Mesenchymal stem cell (in vitro differentiated cells and primary cell): ENCODE measurements at regions not wholly inside any gene's neighbourhood (a gene's known extent, or its start where the extent isn't known, plus 50 kb on each side); places are given as distances from the start of the nearest gene placed in this dataset.

Experiments
- DNase-seq: peaks from one replicate; pipeline ENCODE4 v3.0.0-alpha.2; 2013
- H2AFZ ChIP-seq: one replicate; pipeline ENCODE4 v1.6.1; 2013; ENCODE audit warnings: low read depth, mild to moderate bottlenecking, control low read depth, inconsistent platforms, low read length, moderate library complexity
- H2AK5ac ChIP-seq: 2 replicates; pipeline ENCODE4 v1.6.1; 2013; ENCODE audit warnings: low read length, moderate library complexity, mild to moderate bottlenecking, inconsistent platforms; ENCODE audit not compliant: severe bottlenecking
- H2BK120ac ChIP-seq: one replicate; pipeline ENCODE4 v1.6.1; 2013; ENCODE audit warnings: low read depth, mild to moderate bottlenecking, inconsistent platforms, low read length, moderate library complexity
- H2BK12ac ChIP-seq, 2 experiments: one replicate each; pipeline ENCODE4 v1.6.1; 2013; ENCODE audit warnings: inconsistent platforms in 2 of 2, low read length in 2 of 2, mild to moderate bottlenecking in 2 of 2, moderate library complexity in 2 of 2, control low read depth in 1 of 2
- H2BK15ac ChIP-seq: one replicate; pipeline ENCODE4 v1.6.1; 2013; ENCODE audit warnings: mild to moderate bottlenecking, low read depth, inconsistent platforms; ENCODE audit not compliant: poor library complexity, severe bottlenecking
- H2BK5ac ChIP-seq: 2 replicates; pipeline ENCODE4 v1.6.1; 2013; ENCODE audit warnings: low read depth, mild to moderate bottlenecking, low read length, control low read depth, inconsistent platforms; ENCODE audit not compliant: poor library complexity, severe bottlenecking
- H3K14ac ChIP-seq, 2 experiments: one replicate each; pipeline ENCODE4 v1.6.1; 2013; ENCODE audit warnings: inconsistent platforms in 2 of 2, low read length in 2 of 2, control low read depth in 1 of 2, mild to moderate bottlenecking in 1 of 2, moderate library complexity in 1 of 2
- H3K18ac ChIP-seq, 2 experiments: one replicate each; pipeline ENCODE4 v1.6.1; 2013; ENCODE audit warnings: inconsistent platforms in 2 of 2, low read length in 2 of 2, control low read depth in 1 of 2, low read depth in 1 of 2, mild to moderate bottlenecking in 1 of 2
- H3K23ac ChIP-seq, 2 experiments: one replicate each; pipeline ENCODE4 v1.6.1; 2013; ENCODE audit warnings: inconsistent platforms in 2 of 2, low read length in 2 of 2, mild to moderate bottlenecking in 2 of 2, moderate library complexity in 2 of 2, control low read depth in 1 of 2
- H3K27ac ChIP-seq: 2 replicates; pipeline ENCODE4 v1.5.1; 2013; ENCODE audit warnings: mild to moderate bottlenecking, moderate library complexity, low read length, control low read depth, inconsistent platforms; ENCODE audit not compliant: poor library complexity, severe bottlenecking
- H3K27me3 ChIP-seq, 2 experiments: 2 replicates each; pipeline versions ENCODE4 v1.6.1 to v1.7.0; 2013; ENCODE audit warnings: low read length in 2 of 2, mild to moderate bottlenecking in 2 of 2, moderate library complexity in 2 of 2, control low read depth in 1 of 2, inconsistent platforms in 1 of 2; ENCODE audit not compliant: control insufficient read depth in 1 of 2, insufficient read depth in 1 of 2
- H3K36me3 ChIP-seq, 2 experiments: 2 replicates each; pipeline versions ENCODE4 v1.6.1 to v1.7.0; 2013; ENCODE audit warnings: low read length in 2 of 2, control low read depth in 1 of 2, inconsistent platforms in 1 of 2, low read depth in 1 of 2, mild to moderate bottlenecking in 1 of 2; ENCODE audit not compliant: insufficient read depth in 2 of 2, control insufficient read depth in 1 of 2
- H3K4ac ChIP-seq, 2 experiments: one replicate each; pipeline ENCODE4 v1.6.1; 2013; ENCODE audit warnings: inconsistent platforms in 2 of 2, low read length in 2 of 2, mild to moderate bottlenecking in 2 of 2, moderate library complexity in 2 of 2, control low read depth in 1 of 2, low read depth in 1 of 2
- H3K4me1 ChIP-seq: 2 replicates; pipeline ENCODE4 v1.6.1; 2013; ENCODE audit warnings: low read depth, low read length, control low read depth; ENCODE audit not compliant: control insufficient read depth, insufficient read depth
- H3K4me2 ChIP-seq: 2 replicates; pipeline ENCODE4 v1.6.1; 2013; ENCODE audit warnings: low read length, mild to moderate bottlenecking, inconsistent platforms; ENCODE audit not compliant: poor library complexity, severe bottlenecking
- H3K4me3 ChIP-seq, 2 experiments: 2 replicates each; pipeline versions ENCODE4 v1.5.1 to v1.7.0; 2013; ENCODE audit warnings: low read length in 2 of 2, mild to moderate bottlenecking in 2 of 2, control low read depth in 1 of 2, low read depth in 1 of 2; ENCODE audit not compliant: insufficient read depth in 1 of 2
- H3K79me1 ChIP-seq: replicated peaks from 2 replicates; pipeline ENCODE4 v1.6.1; 2013; ENCODE audit warnings: mild to moderate bottlenecking, control low read depth, low read length, inconsistent platforms; ENCODE audit not compliant: poor library complexity, severe bottlenecking
- H3K9ac ChIP-seq: 2 replicates; pipeline ENCODE4 v1.7.0; 2013; ENCODE audit warnings: mild to moderate bottlenecking, low read length, moderate library complexity
- H3K9me3 ChIP-seq: 2 replicates; pipeline ENCODE4 v1.7.0; 2013; ENCODE audit warnings: mild to moderate bottlenecking, low read length; ENCODE audit not compliant: control insufficient read depth
- H4K8ac ChIP-seq: one replicate; pipeline ENCODE4 v1.6.1; 2013; ENCODE audit warnings: inconsistent platforms, mild to moderate bottlenecking, low read length, moderate library complexity
- H4K91ac ChIP-seq: one replicate; pipeline ENCODE4 v1.6.1; 2013; ENCODE audit warnings: mild to moderate bottlenecking, low read length, inconsistent platforms
- WGBS: methylation state at CpG from one replicate; pipeline ENCODE4 v1.1.7; 2013; ENCODE audit warnings: mixed read lengths; 5-methylcytosine and 5-hydroxymethylcytosine counted together

- no peak overlapping the region for H3K23ac ChIP-seq
- H2BK5ac ChIP-seq = no peak overlapping the region
- 24% methylated on average over 1 of the region's 1 CpG for WGBS
- no peak overlapping the region for H2BK12ac ChIP-seq
- H2AK5ac ChIP-seq = no peak overlapping the region
- peak overlapping the region; percentile 3 for H2BK15ac ChIP-seq
- H2AFZ ChIP-seq = no peak overlapping the region
- no peaks in the 10 kb centered on the region for H3K79me1 ChIP-seq
- H3K14ac ChIP-seq = no peak overlapping the region
- H3K4ac ChIP-seq = no peak overlapping the region
- H3K27me3 ChIP-seq = peaks cover 0 to 9% of the 10 kb centered on the region in 2 experiments
- no peak overlapping the region for H2BK120ac ChIP-seq
- H4K91ac ChIP-seq = no peak overlapping the region
- H3K4me3 ChIP-seq = no peak overlapping the region
- H4K8ac ChIP-seq = no peak overlapping the region
- no peak for DNase-seq
- no peaks in the 10 kb centered on the region for H3K36me3 ChIP-seq
- no peak overlapping the region for H3K27ac ChIP-seq
- no peaks in the 10 kb centered on the region for H3K9me3 ChIP-seq
- no peak overlapping the region for H3K9ac ChIP-seq
- H3K18ac ChIP-seq = no peak overlapping the region
- no peaks in the 10 kb centered on the region for H3K4me1 ChIP-seq
- no peak overlapping the region for H3K4me2 ChIP-seq
Measured at GRCh38 chr20:40134176-40134575, 554.9 kb downstream of the MAFB start.

- Histone ChIP-seq H3K14ac (no peak overlapping the region), H3K4me2 (no peak overlapping the region)
Measured at GRCh38 chr20:40120827-40121226, 568.2 kb downstream of the MAFB start.

GRCh38 chr20:40111282-40111681 lies 577.8 kb downstream of the MAFB start:
- Histone ChIP-seq H3K79me1 (no peaks in the 10 kb centered on the region), H3K4ac (no peak overlapping the region), H3K27ac (no peak overlapping the region), H3K9me3 (no peaks in the 10 kb centered on the region), H3K9ac (no peak overlapping the region), H3K4me2 (no peak overlapping the region), H4K91ac (no peak overlapping the region), H3K14ac (no peak overlapping the region), H2BK120ac (no peak overlapping the region), H2AK5ac (no peak overlapping the region), H3K4me1 (no peaks in the 10 kb centered on the region), H2AFZ (no peak overlapping the region), H4K8ac (no peak overlapping the region), H3K36me3 (no peaks in the 10 kb centered on the region), H2BK15ac (no peak overlapping the region), H2BK5ac (no peak overlapping the region), H3K27me3 (no peaks in the 10 kb centered on the region), H3K18ac (no peak overlapping the region), H3K4me3 (no peak overlapping the region), H3K23ac (no peak overlapping the region), H2BK12ac (no peak overlapping the region)
- no peak for DNase-seq
- 83% methylated on average over 5 of the region's 5 CpGs for WGBS

More at GRCh38 chr20:40120827-40121226, 568.2 kb downstream of the MAFB start:
- Histone ChIP-seq H4K8ac (no peak overlapping the region), H2AFZ (no peak overlapping the region), H3K9ac (no peak overlapping the region), H2BK12ac (no peak overlapping the region), H3K4ac (no peak overlapping the region), H3K18ac (no peak overlapping the region), H3K23ac (no peak overlapping the region), H3K9me3 (no peaks in the 10 kb centered on the region), H3K4me3 (no peak overlapping the region), H3K4me1 (no peaks in the 10 kb centered on the region), H4K91ac (no peak overlapping the region), H3K27me3 (peaks cover 0 to 3% of the 10 kb centered on the region in 2 experiments), H3K36me3 (no peaks in the 10 kb centered on the region), H3K79me1 (no peaks in the 10 kb centered on the region), H2BK15ac (no peak overlapping the region), H2BK120ac (no peak overlapping the region), H3K27ac (no peak overlapping the region), H2BK5ac (no peak overlapping the region), H2AK5ac (no peak overlapping the region)
- DNase-seq = no peak
- 71% methylated on average over 2 of the region's 2 CpGs for WGBS

- Histone ChIP-seq H3K4ac (no peak overlapping the region), H3K18ac (no peak overlapping the region), H3K23ac (no peak overlapping the region), H2BK5ac (no peak overlapping the region), H4K8ac (no peak overlapping the region), H2AFZ (no peak overlapping the region), H3K14ac (no peak overlapping the region), H3K4me2 (no peak overlapping the region), H3K4me3 (no peak overlapping the region), H3K9me3 (no peaks in the 10 kb centered on the region), H4K91ac (no peak overlapping the region), H3K9ac (no peak overlapping the region), H2BK12ac (no peak overlapping the region), H2AK5ac (no peak overlapping the region), H3K27me3 (no peaks in the 10 kb centered on the region), H2BK15ac (no peak overlapping the region), H3K4me1 (no peaks in the 10 kb centered on the region), H3K79me1 (no peaks in the 10 kb centered on the region), H3K27ac (no peak overlapping the region), H3K36me3 (no peaks in the 10 kb centered on the region), H2BK120ac (no peak overlapping the region)
- no peak for DNase-seq
- WGBS = 85% methylated on average over 3 of the region's 4 CpGs
Measured at GRCh38 chr20:40110311-40110831, 578.7 kb downstream of the MAFB start.
